HepG2 (cell line): ENCODE measurements at regions not wholly inside any gene's neighbourhood (a gene's known extent, or its start where the extent isn't known, plus 50 kb on each side); places are given as distances from the start of the nearest gene placed in this dataset.
"Not testable (repeated sequence)": the region's sequence is repeated elsewhere in the genome, so short reads cannot be mapped to it uniquely, and the experiment has no call there.

Source experiments
- ATAC-seq: fragments of 200-7000 bp; cut with Tn5 transposase; 3 replicates; pipeline ENCODE4 v1.9.1; 2020; ENCODE audit warnings: mild to moderate bottlenecking, moderate library complexity
- BruUV-seq: library from RNA; stranded (reverse); fragments of 400-500 nt; replicated peaks from 2 replicates; lab custom pipeline; 2021; lab: Mats Ljungman, UMichigan
- CTCF ChIA-PET: fragments of 300-600 bp; formaldehyde crosslinking; extraction: SDS; loops from one replicate; lab custom pipeline; 2021; ENCODE audit warnings: low total read pairs, inconsistent platforms, low intra/inter-chr PET ratio; lab: Yijun Ruan, JAX
- POLR2A ChIA-PET: fragments of 350-600 bp; sonication (Branson Sonifier 250); formaldehyde crosslinking; loops from one replicate; lab custom pipeline; 2020; ENCODE audit warnings: antibody characterized with exemption, inconsistent platforms; lab: Yijun Ruan, JAX
- DNase-seq: peaks from one replicate; pipeline ENCODE4 v3.0.0-alpha.2; 2015; ENCODE audit warnings: low spot score
- FAIRE-seq: peaks from 3 replicates; lab custom pipeline; 2011; peaks lifted over from hg19 to GRCh38; lab: Jason Lieb, UNC
- H2AFZ ChIP-seq: one replicate; pipeline ENCODE4 v1.6.1; 2011; ENCODE audit warnings: low read length, inconsistent platforms
- H3K27ac ChIP-seq: fragments of 300-600 bp; 3 replicates; pipeline ENCODE4 v1.8.0; 2011; ENCODE audit warnings: mixed run types, mild to moderate bottlenecking, mixed read lengths, low read length, inconsistent platforms; ENCODE audit not compliant: insufficient read depth; ENCODE audit errors: extremely low read length
- H3K27me3 ChIP-seq, 2 experiments: fragments of 200-600 bp in 1 of 2; 2 replicates in 1 of 2; 3 replicates in 1 of 2; pipeline versions ENCODE4 v1.6.0 to v1.8.0; 2011; ENCODE audit warnings: low read length in 2 of 2, mild to moderate bottlenecking in 2 of 2, moderate library complexity in 2 of 2, inconsistent platforms in 1 of 2; ENCODE audit not compliant: insufficient read depth in 2 of 2, control insufficient read depth in 1 of 2
- H3K36me3 ChIP-seq, 2 experiments: fragments of 200-600 bp in 1 of 2; replicated peaks in 1 of 2; 2 replicates in 1 of 2; 3 replicates in 1 of 2; pipeline versions ENCODE4 v1.5.1 to v1.8.0; 2011; ENCODE audit warnings: low read length in 2 of 2, inconsistent platforms in 1 of 2; ENCODE audit not compliant: insufficient read depth in 2 of 2, control insufficient read depth in 1 of 2
- H3K4me1 ChIP-seq: 2 replicates; pipeline ENCODE4 v1.5.1; 2012; ENCODE audit warnings: low read length, inconsistent platforms; ENCODE audit not compliant: insufficient read depth
- H3K4me2 ChIP-seq: 2 replicates; pipeline ENCODE4 v1.6.0; 2011; ENCODE audit warnings: low read depth, low read length, inconsistent platforms
- H3K4me3 ChIP-seq, 3 experiments: fragments of 200-600 bp in 1 of 3; sonication (generic), shearing (Covaris generic) in 1 of 3; replicated peaks in 1 of 3; 2 replicates each; pipeline ENCODE4 v1.5.1; 2011 to 2016; ENCODE audit warnings: low read length in 3 of 3, inconsistent platforms in 2 of 3, low read depth in 2 of 3, mild to moderate bottlenecking in 2 of 3, control low read depth in 1 of 3, mixed read lengths in 1 of 3; ENCODE audit not compliant: insufficient read depth in 1 of 3
- H3K79me2 ChIP-seq: one replicate; pipeline ENCODE4 v1.6.1; 2011; ENCODE audit warnings: low read length, inconsistent platforms; ENCODE audit not compliant: insufficient read depth
- H3K9ac ChIP-seq: 2 replicates; pipeline ENCODE4 v1.6.0; 2011; ENCODE audit warnings: mild to moderate bottlenecking, low read depth, low read length, inconsistent platforms; ENCODE audit not compliant: insufficient read depth
- H3K9me3 ChIP-seq: 2 replicates; pipeline ENCODE4 v1.5.1; 2012; ENCODE audit warnings: mild to moderate bottlenecking, low read length
- H4K20me1 ChIP-seq: 2 replicates; pipeline ENCODE4 v1.6.0; 2011; ENCODE audit warnings: inconsistent platforms, mild to moderate bottlenecking, low read length, moderate library complexity; ENCODE audit not compliant: insufficient read depth
- HNRNPL ChIP-seq: fragments of 200-400 bp; formaldehyde crosslinking; IDR thresholded peaks from 2 replicates; pipeline ENCODE4 v1.6.1; 2017; ENCODE audit warnings: mild to moderate bottlenecking, low read depth, low read length
- KDM5A ChIP-seq: fragments of 200-600 bp; sonication (generic); IDR thresholded peaks from 2 replicates; pipeline ENCODE4 v1.7.0; 2018; ENCODE audit warnings: antibody characterized with exemption, mild to moderate bottlenecking, low read length, borderline replicate concordance
- MEIS1 ChIP-seq: sonication (generic); formaldehyde crosslinking; IDR thresholded peaks from 2 replicates; pipeline ENCODE4 v1.9.0; 2021; ENCODE audit warnings: mild to moderate bottlenecking, missing genetic modification reagents, moderate library complexity, borderline replicate concordance
- REXO4 ChIP-seq: sonication (generic); formaldehyde crosslinking; IDR thresholded peaks from 2 replicates; pipeline ENCODE4 v1.8.0; 2022; ENCODE audit warnings: missing genetic modification reagents, mild to moderate bottlenecking, borderline replicate concordance
- ZEB1 ChIP-seq: IDR thresholded peaks from 2 replicates; pipeline ENCODE4 v1.6.1; 2012; ENCODE audit warnings: mild to moderate bottlenecking, low read depth, inconsistent platforms; ENCODE audit not compliant: insufficient replicate concordance
- WGBS: methylation state at CpG from one replicate; pipeline ENCODE4 v1.1.6; 2017; ENCODE audit warnings: low lambda C conversion rate; 5-methylcytosine and 5-hydroxymethylcytosine counted together
- in situ Hi-C: cut with HindIII; loops from 2 replicates; pipeline ENCODE4 v1.10.0; 2017; ENCODE audit warnings: low pct_unique_long_range_greater_than_20kb; ENCODE audit not compliant: extremely low pct_ligation_motif_present
- intact Hi-C: fragments of 100-400 bp; cut with micrococcal nuclease; formaldehyde crosslinking; loops from one replicate; pipeline ENCODE4 v1.10.0; 2022; ENCODE audit not compliant: unreplicated experiment

- intact Hi-C loops: no loop called here
- 49% methylated on average over 3 of the region's 3 CpGs for WGBS
- POLR2A ChIA-PET: no interaction called here
Measured at GRCh38 chr18:22528291-22528690, 110.6 kb upstream of the CTAGE1 start.

GRCh38 chr18:22534706-22535105 is 117.0 kb upstream of the CTAGE1 start:
- CTCF ChIA-PET, BruUV-seq: not testable (repeated sequence)
- 81% methylated on average over 1 of the region's 4 CpGs for WGBS

More at GRCh38 chr18:22528291-22528690, 110.6 kb upstream of the CTAGE1 start:
- TF ChIP-seq MEIS1: no peak
- FAIRE-seq (no peak), DNase-seq (no peak), ATAC-seq (no peak)
- H3K79me2 ChIP-seq: no peaks in the 10 kb centered on the region
- H2AFZ ChIP-seq: no peak overlapping the region
- CTCF ChIA-PET: no interaction called here
- no TSS peak for BruUV-seq
- no peak overlapping the region for H3K27ac ChIP-seq
- H3K9ac ChIP-seq: no peak overlapping the region
- no peaks in the 10 kb centered on the region for H3K27me3 ChIP-seq
- H3K9me3 ChIP-seq: no peaks in the 10 kb centered on the region
- no peaks in the 10 kb centered on the region for H4K20me1 ChIP-seq
- H3K36me3 ChIP-seq: no peaks in the 10 kb centered on the region
- no peak overlapping the region for H3K4me3 ChIP-seq
- no peaks in the 10 kb centered on the region for H3K4me1 ChIP-seq
- no peak overlapping the region for H3K4me2 ChIP-seq
- in situ Hi-C loops: no loop called here

GRCh38 chr18:22536558-22536957 is 118.8 kb upstream of the CTAGE1 start:
- CTCF ChIA-PET: no interaction called here
- Histone ChIP-seq H3K36me3 (no peaks in the 10 kb centered on the region), H3K4me1 (no peaks in the 10 kb centered on the region), H3K9me3 (no peaks in the 10 kb centered on the region), H4K20me1 (no peaks in the 10 kb centered on the region), H3K9ac (no peak overlapping the region), H3K27ac (no peak overlapping the region), H3K4me3 (no peak overlapping the region), H3K4me2 (no peak overlapping the region), H3K79me2 (no peaks in the 10 kb centered on the region), H2AFZ (no peak overlapping the region), H3K27me3 (no peaks in the 10 kb centered on the region)
- no peak for TF ChIP-seq ZEB1
- TF ChIP-seq REXO4 (CRISPR knock-in tag): no peak
- TF ChIP-seq KDM5A: no peak
- TF ChIP-seq HNRNPL: no peak
- ATAC-seq: no peak
- POLR2A ChIA-PET: no interaction called here
- in situ Hi-C loops: no loop called here
- FAIRE-seq: no peak
- BruUV-seq: no TSS peak
- DNase-seq: no peak
- WGBS: 52% methylated on average over 7 of the region's 7 CpGs
- intact Hi-C loops: no loop called here

More at GRCh38 chr18:22534706-22535105, 117.0 kb upstream of the CTAGE1 start:
- DNase-seq, ATAC-seq, H3K9ac ChIP-seq, POLR2A ChIA-PET, intact Hi-C loops, FAIRE-seq, H3K4me3 ChIP-seq, in situ Hi-C loops, H3K9me3 ChIP-seq, H3K27ac ChIP-seq, H3K27me3 ChIP-seq, H2AFZ ChIP-seq, H3K79me2 ChIP-seq, H3K36me3 ChIP-seq, H4K20me1 ChIP-seq, H3K4me1 ChIP-seq, H3K4me2 ChIP-seq: not testable (repeated sequence)
